ENCODE measurements at regions not wholly inside any gene's neighbourhood (a gene's known extent, or its start where the extent isn't known, plus 50 kb on each side); places are given as distances from the start of the nearest gene placed in this dataset.

- ChIA-PET POLR2A (no interaction called here), CTCF (no interaction called here)
- TF ChIP-seq, protein P1, sequence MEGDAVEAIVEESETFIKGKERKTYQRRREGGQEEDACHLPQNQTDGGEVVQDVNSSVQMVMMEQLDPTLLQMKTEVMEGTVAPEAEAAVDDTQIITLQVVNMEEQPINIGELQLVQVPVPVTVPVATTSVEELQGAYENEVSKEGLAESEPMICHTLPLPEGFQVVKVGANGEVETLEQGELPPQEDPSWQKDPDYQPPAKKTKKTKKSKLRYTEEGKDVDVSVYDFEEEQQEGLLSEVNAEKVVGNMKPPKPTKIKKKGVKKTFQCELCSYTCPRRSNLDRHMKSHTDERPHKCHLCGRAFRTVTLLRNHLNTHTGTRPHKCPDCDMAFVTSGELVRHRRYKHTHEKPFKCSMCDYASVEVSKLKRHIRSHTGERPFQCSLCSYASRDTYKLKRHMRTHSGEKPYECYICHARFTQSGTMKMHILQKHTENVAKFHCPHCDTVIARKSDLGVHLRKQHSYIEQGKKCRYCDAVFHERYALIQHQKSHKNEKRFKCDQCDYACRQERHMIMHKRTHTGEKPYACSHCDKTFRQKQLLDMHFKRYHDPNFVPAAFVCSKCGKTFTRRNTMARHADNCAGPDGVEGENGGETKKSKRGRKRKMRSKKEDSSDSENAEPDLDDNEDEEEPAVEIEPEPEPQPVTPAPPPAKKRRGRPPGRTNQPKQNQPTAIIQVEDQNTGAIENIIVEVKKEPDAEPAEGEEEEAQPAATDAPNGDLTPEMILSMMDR (IDR thresholded peaks at IDR 0.05; ENCODE audit: low read depth, low read length): no peak
- peaks cover 5% of the 10 kb centered on the region for H3K27me3 ChIP-seq (ENCODE audit: control insufficient read depth, insufficient read depth, low read length)
- H3K4me3 ChIP-seq (ENCODE audit: low read depth, low read length): no peak overlapping the region
- no peak overlapping the region for H3K27ac ChIP-seq (ENCODE audit: low read depth, low read length)
- no peaks in the 10 kb centered on the region for H3K9me3 ChIP-seq (ENCODE audit: control insufficient read depth, insufficient read depth, low read length)
- DNase-seq (ENCODE audit: low read depth, low spot score): no peak
These were observed 233.2 kb downstream of the RBM19 start for GRCh38 chr12:113732916-113733315.

- DNase-seq (ENCODE audit: low read depth, low spot score): no peak
- Histone ChIP-seq H3K27ac (ENCODE audit: low read depth, low read length) (no peak overlapping the region), H3K9me3 (ENCODE audit: control insufficient read depth, insufficient read depth, low read length) (no peaks in the 10 kb centered on the region; the same call in 1 of the 2 replicates), H3K4me3 (ENCODE audit: low read depth, low read length) (no peak overlapping the region), H3K27me3 (ENCODE audit: control insufficient read depth, insufficient read depth, low read length) (no peaks in the 10 kb centered on the region)
- TF ChIP-seq, protein P1 (IDR thresholded peaks at IDR 0.05; ENCODE audit: low read depth, low read length): no peak
- ChIA-PET CTCF (no interaction called here), POLR2A (no interaction called here)
These were observed 238.5 kb downstream of the RBM19 start for GRCh38 chr12:113727651-113728061.

DNA sequence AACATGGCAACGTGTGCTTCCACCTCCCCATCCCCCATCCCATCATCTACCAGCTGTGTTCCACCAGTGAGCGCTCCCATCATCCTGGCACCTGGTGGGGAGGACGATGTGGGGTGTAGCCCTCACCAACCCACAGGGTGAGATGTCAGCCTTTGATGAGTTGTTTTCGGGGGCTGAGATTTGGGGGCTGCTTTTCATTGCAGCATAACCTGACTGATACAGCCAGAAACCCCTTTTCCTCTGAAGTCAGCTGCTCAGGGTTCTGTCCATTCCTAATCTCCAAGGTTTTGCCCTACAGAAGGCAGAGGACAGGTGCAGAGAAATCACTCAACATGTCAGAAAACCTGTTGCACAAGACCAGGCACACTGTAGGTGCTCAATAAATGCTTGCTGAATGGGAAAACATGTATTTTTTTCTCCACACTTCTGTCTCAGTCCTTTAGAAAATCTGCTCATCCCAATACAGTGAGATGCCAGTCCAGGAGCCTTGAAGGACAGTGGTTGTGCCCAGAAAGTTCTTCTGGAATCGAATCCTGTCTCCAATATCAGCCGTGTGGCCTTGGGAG lies 239.8 kb downstream of the RBM19 start:
- TF ChIP-seq, protein P1 (IDR thresholded peaks at IDR 0.05; ENCODE audit: low read depth, low read length): no peak
- ChIA-PET CTCF (no interaction called here), POLR2A (no interaction called here)
- Histone ChIP-seq H3K4me3 (ENCODE audit: low read depth, low read length) (no peak overlapping the region), H3K9me3 (ENCODE audit: control insufficient read depth, insufficient read depth, low read length) (no peaks in the 10 kb centered on the region; the same call in 1 of the 2 replicates), H3K27me3 (ENCODE audit: control insufficient read depth, insufficient read depth, low read length) (no peaks in the 10 kb centered on the region), H3K27ac (ENCODE audit: low read depth, low read length) (no peak overlapping the region)
- no peak for DNase-seq (ENCODE audit: low read depth, low spot score)

- DNase-seq (ENCODE audit: low read depth, low spot score): no peak
- ChIA-PET POLR2A (no interaction called here), CTCF (no interaction called here)
- Histone ChIP-seq H3K4me3 (ENCODE audit: low read depth, low read length) (no peak overlapping the region), H3K9me3 (ENCODE audit: control insufficient read depth, insufficient read depth, low read length) (no peaks in the 10 kb centered on the region; the same call in 1 of the 2 replicates), H3K27ac (ENCODE audit: low read depth, low read length) (no peak overlapping the region), H3K27me3 (ENCODE audit: control insufficient read depth, insufficient read depth, low read length) (no peaks in the 10 kb centered on the region)
- TF ChIP-seq, protein P1 (IDR thresholded peaks at IDR 0.05; ENCODE audit: low read depth, low read length): no peak
These were observed 240.6 kb downstream of the RBM19 start for GRCh38 chr12:113725557-113725876.

DNA sequence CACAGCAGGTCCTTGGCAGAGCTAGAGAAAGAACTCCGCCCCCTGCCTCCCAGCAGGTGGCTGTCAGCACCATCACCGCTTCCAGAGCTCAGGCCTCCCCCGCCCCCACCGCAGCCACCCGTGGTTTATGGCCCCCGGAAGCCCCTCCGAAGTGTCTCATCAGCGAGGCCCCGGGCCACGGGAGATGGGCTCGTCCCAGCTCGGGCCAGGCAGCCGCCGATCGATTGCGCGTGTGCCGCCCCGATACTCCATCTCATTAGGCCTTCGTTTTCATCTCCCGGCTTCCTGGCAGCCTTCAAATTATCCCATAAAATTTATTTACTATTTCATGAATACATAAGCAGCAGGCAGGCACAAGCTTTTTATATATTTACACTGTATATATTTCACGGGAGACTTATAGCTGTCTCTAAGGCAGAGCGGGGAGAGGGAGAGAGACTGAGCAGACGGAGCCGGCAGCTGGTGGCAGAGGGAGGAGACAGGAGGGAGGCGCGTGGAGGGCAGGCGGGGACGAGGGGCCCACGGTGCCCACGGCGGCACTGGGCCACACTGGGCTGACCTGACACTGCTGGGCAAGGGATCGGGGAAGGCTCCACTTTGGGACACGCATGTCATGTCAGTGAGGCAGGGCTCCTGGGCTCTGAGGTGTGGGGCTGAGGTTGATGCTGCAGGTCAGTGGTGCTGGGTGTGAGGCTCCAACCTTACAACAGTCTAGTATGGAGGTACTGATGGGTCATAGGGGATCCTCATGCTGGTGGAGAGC lies 241.2 kb downstream of the RBM19 start:
- TF ChIP-seq, protein P1 (IDR thresholded peaks at IDR 0.05; ENCODE audit: low read depth, low read length): no peak
- Histone ChIP-seq H3K27me3 (ENCODE audit: control insufficient read depth, insufficient read depth, low read length) (no peaks in the 10 kb centered on the region), H3K9me3 (ENCODE audit: control insufficient read depth, insufficient read depth, low read length) (no peaks in the 10 kb centered on the region; the same call in 1 of the 2 replicates), H3K27ac (ENCODE audit: low read depth, low read length) (no peak overlapping the region), H3K4me3 (ENCODE audit: low read depth, low read length) (no peak overlapping the region)
- ChIA-PET CTCF (no interaction called here), POLR2A (no interaction called here)
- no peak for DNase-seq (ENCODE audit: low read depth, low spot score)

Data from AG04450 (cell line).